NCI-H748 (cell line): ENCODE measurements at regions not wholly inside any gene's neighbourhood (a gene's known extent, or its start where the extent isn't known, plus 50 kb on each side); places are given as distances from the start of the nearest gene placed in this dataset.
A peak's percentile ranks its signal among the peaks of the same experiment; 100 is the strongest.
"Not testable (repeated sequence)": the region's sequence is repeated elsewhere in the genome, so short reads cannot be mapped to it uniquely, and the experiment has no call there.

Source experiments
- DNase-seq: peaks from one replicate; lab custom pipeline; 2025; ENCODE audit not compliant: unreplicated experiment; lab: John Stamatoyannopoulos, UW

GRCh38 chr6:88458662-88459061, 292.5 kb upstream of the CNR1 start:
- DNase-seq: no peak

- DNase-seq: no peak
Observed at GRCh38 chr6:88456221-88456859, 290.2 kb upstream of the CNR1 start.

GRCh38 chr6:88455317-88455716, 289.2 kb upstream of the CNR1 start:
- no peak for DNase-seq

DNA sequence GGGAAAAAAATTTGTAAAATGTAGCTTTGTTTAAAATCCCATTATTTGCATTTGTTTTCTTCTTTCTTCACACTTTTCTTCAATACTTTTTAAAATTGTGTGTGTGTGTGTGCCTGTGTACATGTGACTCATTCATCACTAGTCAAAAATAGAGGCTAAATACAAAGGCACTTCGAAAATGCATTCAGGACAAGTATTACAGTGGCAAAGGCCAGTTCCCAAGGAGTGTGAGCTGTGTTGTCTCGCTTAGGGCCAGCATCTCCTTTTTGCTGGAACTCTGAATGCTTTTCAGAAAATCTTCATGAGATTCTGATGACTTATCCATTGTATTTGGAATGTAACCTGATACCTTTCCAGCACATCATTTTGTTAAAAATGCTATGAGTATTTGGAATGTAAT, 288.5 kb upstream of the CNR1 start:
- DNase-seq: peak; percentile 16

DNA sequence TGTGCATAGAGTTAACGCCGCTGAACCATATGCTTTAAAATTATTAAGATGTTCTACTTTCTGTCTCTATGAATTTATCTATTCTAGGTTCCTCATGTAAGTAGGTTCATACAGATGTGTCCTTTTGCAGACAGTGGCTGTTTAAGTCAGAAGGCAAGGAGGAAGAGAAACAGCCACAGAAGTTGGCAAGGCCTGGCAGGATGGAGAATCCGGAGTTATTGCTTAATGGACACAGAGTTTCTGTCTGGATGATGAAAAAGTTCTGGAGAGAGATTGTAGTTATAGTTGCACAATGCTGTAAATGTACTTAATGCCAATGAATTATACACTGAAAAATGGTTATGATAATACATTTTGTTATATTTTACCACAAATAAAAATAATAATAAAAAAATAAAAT, 283.6 kb upstream of the CNR1 start:
- DNase-seq: no peak

- no peak for DNase-seq
Observed at GRCh38 chr6:88445188-88445965, 279.2 kb upstream of the CNR1 start.

GRCh38 chr6:88443554-88443953, 277.4 kb upstream of the CNR1 start:
- no peak for DNase-seq

DNA sequence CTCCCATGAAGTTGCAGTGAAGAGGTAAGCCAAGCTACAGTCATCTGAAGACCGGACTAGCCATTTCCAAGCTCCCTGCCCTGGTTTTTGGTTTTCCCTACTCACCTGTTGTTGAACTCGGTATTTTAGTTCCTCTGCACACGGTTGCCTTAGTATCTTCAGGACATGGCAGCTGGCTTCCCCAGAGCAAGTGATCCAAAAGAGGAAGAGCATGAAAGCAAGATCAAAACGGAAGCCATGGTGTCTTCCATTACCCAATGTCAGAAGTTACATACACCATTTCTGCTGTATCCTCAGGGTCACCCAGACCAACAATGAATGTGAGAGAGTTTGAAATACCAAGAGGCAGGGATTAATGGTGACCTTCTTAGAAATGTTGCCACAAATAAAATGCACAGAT, 276.6 kb upstream of the CNR1 start:
- DNase-seq: no peak

- peak; percentile 16 for DNase-seq
Observed at GRCh38 chr6:88441346-88441745, 275.2 kb upstream of the CNR1 start.

- no peak for DNase-seq
Observed at GRCh38 chr6:88428068-88428467, 261.9 kb upstream of the CNR1 start.

GRCh38 chr6:88426005-88426404, 259.9 kb upstream of the CNR1 start:
- no peak for DNase-seq

DNA sequence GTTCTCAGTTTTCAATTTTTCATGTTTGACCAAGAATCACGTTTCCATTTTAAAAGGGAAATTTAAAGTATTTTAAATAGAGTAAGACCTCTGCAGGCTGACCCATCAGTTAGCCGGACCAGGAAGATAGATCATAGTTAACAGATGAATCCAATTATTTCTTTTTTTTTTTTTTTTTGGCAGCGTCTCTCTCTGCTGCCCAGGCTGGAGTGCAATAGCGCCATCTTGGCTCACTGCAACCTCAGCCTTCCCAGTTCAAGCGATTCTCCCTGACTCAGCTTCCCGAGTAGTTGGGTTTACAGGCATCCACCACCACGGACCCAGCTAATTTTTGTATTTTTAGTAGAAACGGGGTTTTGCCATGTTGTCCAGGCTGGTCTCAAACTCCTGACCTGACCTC, 256.7 kb upstream of the CNR1 start:
- peak; percentile 8 for DNase-seq

GRCh38 chr6:88420967-88421488, 254.9 kb upstream of the CNR1 start:
- not testable (repeated sequence) for DNase-seq

GRCh38 chr6:88418921-88419810, 253.0 kb upstream of the CNR1 start:
- peak; percentile 46 for DNase-seq

- DNase-seq: not testable (repeated sequence)
Observed at GRCh38 chr6:88417361-88417760, 251.2 kb upstream of the CNR1 start.

DNA sequence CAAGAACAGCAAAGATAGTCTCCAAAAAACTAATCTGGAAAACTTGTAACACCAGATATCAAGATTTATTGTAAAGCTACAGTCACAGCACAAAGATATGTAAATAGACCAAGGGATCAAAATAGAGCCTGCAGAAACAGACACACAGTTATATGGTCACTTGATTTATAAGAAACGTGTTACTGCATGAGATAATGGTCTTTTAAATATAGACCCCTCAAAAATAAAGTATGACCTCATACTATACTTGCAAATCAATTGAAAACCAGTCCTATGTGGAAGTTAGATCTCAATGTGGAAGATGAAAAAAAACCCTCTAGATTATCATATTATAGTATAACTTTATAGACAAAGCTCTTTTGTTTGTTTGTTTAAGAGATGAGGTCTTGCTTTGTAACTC, 247.3 kb upstream of the CNR1 start:
- DNase-seq: no peak

DNA sequence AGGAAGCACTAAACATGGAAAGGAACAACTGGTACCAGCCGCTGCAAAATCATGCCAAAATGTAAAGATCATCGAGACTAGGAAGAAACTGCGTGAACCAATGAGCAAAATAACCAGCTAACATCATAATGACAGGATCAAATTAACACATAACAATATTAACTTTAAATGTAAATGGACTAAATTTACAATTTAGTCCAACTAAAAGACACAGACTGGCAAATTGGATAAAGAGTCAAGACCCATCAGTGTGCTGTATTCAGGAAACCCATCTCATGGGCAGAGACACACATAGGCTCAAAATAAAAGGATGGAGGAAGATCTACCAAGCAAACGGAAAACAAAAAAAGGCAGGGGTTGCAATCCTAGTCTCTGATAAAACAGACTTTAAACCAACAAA, 242.2 kb upstream of the CNR1 start:
- not testable (repeated sequence) for DNase-seq

GRCh38 chr6:88406674-88407073, 240.5 kb upstream of the CNR1 start:
- peak; percentile 41 for DNase-seq

- DNase-seq: no peak
Observed at GRCh38 chr6:88403486-88403885, 237.3 kb upstream of the CNR1 start.

- no peak for DNase-seq
Observed at GRCh38 chr6:88402909-88403308, 236.8 kb upstream of the CNR1 start.

DNA sequence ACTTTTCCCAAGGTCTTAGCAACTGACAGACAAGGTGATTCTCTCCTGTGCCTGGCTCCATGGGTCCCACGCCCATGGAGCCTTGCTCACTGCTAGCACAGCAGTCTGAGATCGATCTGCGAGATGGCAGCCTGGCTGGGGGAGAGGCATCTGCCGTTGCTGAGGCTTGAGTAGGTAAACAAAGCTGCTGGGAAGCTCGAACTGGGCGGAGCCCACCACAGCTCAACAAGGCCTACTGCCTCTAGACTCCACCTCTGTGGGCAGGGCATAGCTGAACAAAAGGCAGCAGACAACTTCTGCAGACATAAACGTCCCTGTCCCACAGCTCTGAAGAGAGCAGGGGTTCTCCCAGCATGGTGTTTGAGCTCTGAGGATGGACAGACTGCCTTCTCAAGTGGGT, 224.9 kb upstream of the CNR1 start:
- DNase-seq: peak; percentile 54
